ENCODE measurements at regions not wholly inside any gene's neighbourhood (a gene's known extent, or its start where the extent isn't known, plus 50 kb on each side); places are given as distances from the start of the nearest gene placed in this dataset.

DNA sequence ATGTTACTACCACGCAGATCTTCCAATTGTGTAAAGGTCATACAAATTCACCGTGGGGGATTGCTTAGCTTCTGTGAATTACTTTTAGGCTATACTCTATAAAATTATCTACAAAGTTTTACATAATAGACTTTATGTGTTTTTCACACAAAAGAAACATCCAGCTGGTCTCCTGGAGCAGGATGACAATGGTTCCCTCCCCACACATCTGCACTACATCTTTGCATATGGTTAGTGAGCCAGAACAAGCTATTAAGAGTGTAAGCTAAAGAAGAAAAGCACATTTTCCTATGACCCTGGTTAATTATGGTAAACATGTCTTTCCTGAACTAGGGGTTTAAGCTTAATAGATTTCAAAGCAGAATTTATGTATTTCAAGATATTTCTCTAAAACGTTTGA, 295.1 kb downstream of the ASXL3 start:
- TF ChIP-seq FOXA2 (IDR thresholded peaks at IDR 0.05) (no peak), RAD21 (IDR thresholded peaks at IDR 0.05) (no peak), GABPA (IDR thresholded peaks at IDR 0.05 in 1 of 2, conservative IDR thresholded peaks at IDR 0.05 in 1 of 2) (no peak), YY1 (IDR thresholded peaks at IDR 0.05) (no peak), ATF3 (IDR thresholded peaks at IDR 0.05) (no peak), MAX (IDR thresholded peaks at IDR 0.05) (no peak), ZBTB33 (IDR thresholded peaks at IDR 0.05) (no peak), FOXA1 (IDR thresholded peaks at IDR 0.05) (no peak), NR2F2 (IDR thresholded peaks at IDR 0.05) (no peak), HNF4G (IDR thresholded peaks at IDR 0.05) (no peak), TAF1 (conservative IDR thresholded peaks at IDR 0.05) (no peak), HNF4A (conservative IDR thresholded peaks at IDR 0.05) (no peak), EGR1 (IDR thresholded peaks at IDR 0.05; ENCODE audit: low read depth in 2 of 2) (no peak), SP1 (IDR thresholded peaks at IDR 0.05) (no peak)
- TF ChIP-seq, protein P1, sequence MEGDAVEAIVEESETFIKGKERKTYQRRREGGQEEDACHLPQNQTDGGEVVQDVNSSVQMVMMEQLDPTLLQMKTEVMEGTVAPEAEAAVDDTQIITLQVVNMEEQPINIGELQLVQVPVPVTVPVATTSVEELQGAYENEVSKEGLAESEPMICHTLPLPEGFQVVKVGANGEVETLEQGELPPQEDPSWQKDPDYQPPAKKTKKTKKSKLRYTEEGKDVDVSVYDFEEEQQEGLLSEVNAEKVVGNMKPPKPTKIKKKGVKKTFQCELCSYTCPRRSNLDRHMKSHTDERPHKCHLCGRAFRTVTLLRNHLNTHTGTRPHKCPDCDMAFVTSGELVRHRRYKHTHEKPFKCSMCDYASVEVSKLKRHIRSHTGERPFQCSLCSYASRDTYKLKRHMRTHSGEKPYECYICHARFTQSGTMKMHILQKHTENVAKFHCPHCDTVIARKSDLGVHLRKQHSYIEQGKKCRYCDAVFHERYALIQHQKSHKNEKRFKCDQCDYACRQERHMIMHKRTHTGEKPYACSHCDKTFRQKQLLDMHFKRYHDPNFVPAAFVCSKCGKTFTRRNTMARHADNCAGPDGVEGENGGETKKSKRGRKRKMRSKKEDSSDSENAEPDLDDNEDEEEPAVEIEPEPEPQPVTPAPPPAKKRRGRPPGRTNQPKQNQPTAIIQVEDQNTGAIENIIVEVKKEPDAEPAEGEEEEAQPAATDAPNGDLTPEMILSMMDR (IDR thresholded peaks at IDR 0.05; ENCODE audit: low read depth, low read length, missing input control): no peak
- no peak for DNase-seq (ENCODE audit: low spot score)
- no peaks in the 10 kb centered on the region for H3K27me3 ChIP-seq (ENCODE audit: control insufficient read depth in 4 of 4, insufficient read depth in 4 of 4, low read length in 3 of 4)
- no peaks in the 10 kb centered on the region for H3K36me3 ChIP-seq (ENCODE audit: control insufficient read depth in 4 of 4, insufficient read depth in 3 of 4, low read depth in 1 of 4, low read length in 3 of 4)
- WGBS: 88% methylated on average over 3 of the region's 3 CpGs
- H3K9me3 ChIP-seq (ENCODE audit: control insufficient read depth in 4 of 4, low read length in 3 of 4): no peaks in the 10 kb centered on the region
- no peak overlapping the region for H3K27ac ChIP-seq (ENCODE audit: low read depth in 1 of 2, low read length in 2 of 2)
- no peak overlapping the region for H3K9ac ChIP-seq (ENCODE audit: low read depth in 1 of 2, low read length in 2 of 2)
- peaks cover 0 to 34% (median 21%) of the 10 kb centered on the region in 4 donors for H3K4me1 ChIP-seq (ENCODE audit: control insufficient read depth in 4 of 4, insufficient read depth in 4 of 4, low read length in 3 of 4)
- no peak overlapping the region for H3K4me3 ChIP-seq (ENCODE audit: low read depth in 1 of 3, low read length in 3 of 3)

DNA sequence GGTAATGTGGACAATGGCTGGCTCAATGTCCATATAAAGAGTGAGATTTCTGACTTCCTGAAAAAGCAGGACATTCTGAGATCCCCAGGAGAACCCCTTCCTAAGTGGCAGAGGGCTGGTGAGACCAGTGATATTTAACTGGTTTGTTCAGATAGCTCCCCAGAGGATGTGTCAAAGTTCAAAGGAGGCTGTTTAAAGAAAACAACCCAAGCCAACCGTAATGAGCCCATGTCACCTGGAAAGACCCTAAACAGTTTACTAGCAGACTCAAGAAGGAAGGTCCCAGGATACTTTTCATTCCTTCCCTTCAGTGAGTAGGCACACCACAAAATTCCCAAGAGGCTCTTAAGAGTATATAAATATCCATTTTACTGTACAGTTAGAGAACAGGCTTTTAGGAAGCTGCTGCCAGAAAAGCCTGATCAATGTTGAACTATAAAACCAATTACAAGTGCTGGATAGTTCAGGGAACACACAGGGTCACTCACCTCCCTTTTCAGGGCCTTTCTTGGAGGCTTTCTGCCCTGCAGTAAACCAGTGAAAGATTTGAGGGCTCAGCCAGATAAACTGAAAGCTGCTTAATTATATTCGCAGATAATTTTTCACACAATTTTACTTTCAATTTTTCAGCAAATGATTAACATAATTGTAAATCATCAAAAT, 293.5 kb downstream of the ASXL3 start:
- H3K4me3 ChIP-seq (ENCODE audit: low read depth in 1 of 3, low read length in 3 of 3): peak overlapping the region in 1 of 3 donors; percentile 18
- TF ChIP-seq JUND (IDR thresholded peaks at IDR 0.05) (peak in 1 of 2 donors; percentile 6), HNF4G (IDR thresholded peaks at IDR 0.05) (no peak), ATF3 (IDR thresholded peaks at IDR 0.05) (no peak), RXRA (IDR thresholded peaks at IDR 0.05) (peak; percentile 82 to 88), TAF1 (conservative IDR thresholded peaks at IDR 0.05) (no peak), EGR1 (IDR thresholded peaks at IDR 0.05; ENCODE audit: low read depth in 2 of 2) (no peak), MAX (IDR thresholded peaks at IDR 0.05) (no peak), GABPA (IDR thresholded peaks at IDR 0.05 in 1 of 2, conservative IDR thresholded peaks at IDR 0.05 in 1 of 2) (no peak), YY1 (IDR thresholded peaks at IDR 0.05) (peak; percentile 50), FOXA1 (IDR thresholded peaks at IDR 0.05) (no peak)
- TF ChIP-seq, protein P2, sequence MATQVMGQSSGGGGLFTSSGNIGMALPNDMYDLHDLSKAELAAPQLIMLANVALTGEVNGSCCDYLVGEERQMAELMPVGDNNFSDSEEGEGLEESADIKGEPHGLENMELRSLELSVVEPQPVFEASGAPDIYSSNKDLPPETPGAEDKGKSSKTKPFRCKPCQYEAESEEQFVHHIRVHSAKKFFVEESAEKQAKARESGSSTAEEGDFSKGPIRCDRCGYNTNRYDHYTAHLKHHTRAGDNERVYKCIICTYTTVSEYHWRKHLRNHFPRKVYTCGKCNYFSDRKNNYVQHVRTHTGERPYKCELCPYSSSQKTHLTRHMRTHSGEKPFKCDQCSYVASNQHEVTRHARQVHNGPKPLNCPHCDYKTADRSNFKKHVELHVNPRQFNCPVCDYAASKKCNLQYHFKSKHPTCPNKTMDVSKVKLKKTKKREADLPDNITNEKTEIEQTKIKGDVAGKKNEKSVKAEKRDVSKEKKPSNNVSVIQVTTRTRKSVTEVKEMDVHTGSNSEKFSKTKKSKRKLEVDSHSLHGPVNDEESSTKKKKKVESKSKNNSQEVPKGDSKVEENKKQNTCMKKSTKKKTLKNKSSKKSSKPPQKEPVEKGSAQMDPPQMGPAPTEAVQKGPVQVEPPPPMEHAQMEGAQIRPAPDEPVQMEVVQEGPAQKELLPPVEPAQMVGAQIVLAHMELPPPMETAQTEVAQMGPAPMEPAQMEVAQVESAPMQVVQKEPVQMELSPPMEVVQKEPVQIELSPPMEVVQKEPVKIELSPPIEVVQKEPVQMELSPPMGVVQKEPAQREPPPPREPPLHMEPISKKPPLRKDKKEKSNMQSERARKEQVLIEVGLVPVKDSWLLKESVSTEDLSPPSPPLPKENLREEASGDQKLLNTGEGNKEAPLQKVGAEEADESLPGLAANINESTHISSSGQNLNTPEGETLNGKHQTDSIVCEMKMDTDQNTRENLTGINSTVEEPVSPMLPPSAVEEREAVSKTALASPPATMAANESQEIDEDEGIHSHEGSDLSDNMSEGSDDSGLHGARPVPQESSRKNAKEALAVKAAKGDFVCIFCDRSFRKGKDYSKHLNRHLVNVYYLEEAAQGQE (IDR thresholded peaks at IDR 0.05): peak; percentile 57
- TF ChIP-seq, protein P1 (IDR thresholded peaks at IDR 0.05; ENCODE audit: low read depth, low read length, missing input control): no peak

More for the DNA sequence above, 293.5 kb downstream of the ASXL3 start:
- DNase-seq (ENCODE audit: low spot score): no peak
- Histone ChIP-seq H3K36me3 (ENCODE audit: control insufficient read depth in 4 of 4, insufficient read depth in 3 of 4, low read depth in 1 of 4, low read length in 3 of 4) (no peaks in the 10 kb centered on the region), H3K27me3 (ENCODE audit: control insufficient read depth in 4 of 4, insufficient read depth in 4 of 4, low read length in 3 of 4) (no peaks in the 10 kb centered on the region), H3K9me3 (ENCODE audit: control insufficient read depth in 4 of 4, low read length in 3 of 4) (no peaks in the 10 kb centered on the region), H3K9ac (ENCODE audit: low read depth in 1 of 2, low read length in 2 of 2) (no peak overlapping the region), H3K4me1 (ENCODE audit: control insufficient read depth in 4 of 4, insufficient read depth in 4 of 4, low read length in 3 of 4) (peaks cover 0 to 39% (median 23%) of the 10 kb centered on the region in 4 donors), H3K27ac (ENCODE audit: low read depth in 1 of 2, low read length in 2 of 2) (peak overlapping the region in 1 of 2 donors; percentile 25)
- 27% methylated on average over 2 of the region's 2 CpGs for WGBS
